ENCODE measurements at regions not wholly inside any gene's neighbourhood (a gene's known extent, or its start where the extent isn't known, plus 50 kb on each side); places are given as distances from the start of the nearest gene placed in this dataset.

DNA sequence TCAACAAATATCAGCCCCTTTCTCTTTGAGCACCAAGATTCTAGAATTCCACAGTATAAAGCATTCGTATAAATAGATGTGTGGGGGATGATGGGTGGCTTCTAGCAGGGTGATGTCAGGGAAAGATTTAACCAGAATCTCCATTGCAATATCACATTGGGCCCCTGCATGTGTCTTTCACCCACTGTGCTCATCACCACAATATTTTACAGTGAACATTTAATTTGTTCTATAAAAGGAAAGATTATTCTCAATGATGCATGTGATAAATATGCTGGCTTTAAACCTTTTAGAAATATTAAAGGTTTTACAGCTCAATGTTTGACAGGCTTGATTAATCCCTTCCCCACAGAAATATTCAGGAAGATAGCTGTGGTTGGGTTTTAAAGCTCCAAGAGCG, 457.8 kb upstream of the DAB1 start:
- TF ChIP-seq JUND (IDR thresholded peaks at IDR 0.05; ENCODE audit: low read depth) = no peak
- in situ Hi-C loops (cut with HindIII; ENCODE audit: low pct_unique_long_range_greater_than_20kb, low sequenced_read_pairs) = no loop called here
- DNase-seq (ENCODE audit: low read depth in 1 of 2, low spot score in 1 of 2) = no peak

GRCh38 chr1:57879700-57880099, 455.8 kb upstream of the DAB1 start:
- no peak for TF ChIP-seq JUND (IDR thresholded peaks at IDR 0.05; ENCODE audit: low read depth)
- in situ Hi-C loops (cut with HindIII; ENCODE audit: low pct_unique_long_range_greater_than_20kb, low sequenced_read_pairs) = no loop called here
- DNase-seq (ENCODE audit: low read depth in 1 of 2, low spot score in 1 of 2) = no peak

GRCh38 chr1:57874418-57874877, 450.6 kb upstream of the DAB1 start:
- in situ Hi-C loops (cut with HindIII; ENCODE audit: low pct_unique_long_range_greater_than_20kb, low sequenced_read_pairs) = no loop called here
- no peak for TF ChIP-seq JUND (IDR thresholded peaks at IDR 0.05; ENCODE audit: low read depth)
- DNase-seq (ENCODE audit: low read depth in 1 of 2, low spot score in 1 of 2) = no peak

DNA sequence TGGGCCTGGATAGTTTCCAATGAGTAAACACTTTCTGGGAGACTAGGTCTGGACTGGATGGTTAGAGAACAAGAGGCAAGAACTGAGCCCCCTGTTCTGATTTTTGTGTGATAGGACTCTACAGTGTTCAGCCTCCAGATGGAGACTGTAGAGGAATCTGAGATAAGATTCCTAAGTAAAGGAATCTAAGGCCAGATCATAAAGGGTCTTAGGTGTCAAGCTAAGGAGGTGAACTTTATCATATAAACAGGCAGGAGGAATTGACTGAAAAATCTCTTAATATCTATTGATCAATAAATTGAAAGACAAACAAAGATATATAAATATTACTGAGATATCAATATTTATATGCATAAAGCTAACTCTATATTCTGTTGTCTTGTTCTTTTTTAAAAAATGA, 449.1 kb upstream of the DAB1 start:
- TF ChIP-seq JUND (IDR thresholded peaks at IDR 0.05; ENCODE audit: low read depth) = no peak
- in situ Hi-C loops (cut with HindIII; ENCODE audit: low pct_unique_long_range_greater_than_20kb, low sequenced_read_pairs) = no loop called here
- DNase-seq (ENCODE audit: low read depth in 1 of 2, low spot score in 1 of 2) = no peak

- no peak for DNase-seq (ENCODE audit: low read depth in 1 of 2, low spot score in 1 of 2)
- in situ Hi-C loops (cut with HindIII; ENCODE audit: low pct_unique_long_range_greater_than_20kb, low sequenced_read_pairs) = no loop called here
- no peak for TF ChIP-seq JUND (IDR thresholded peaks at IDR 0.05; ENCODE audit: low read depth)
These were observed 445.0 kb upstream of the DAB1 start for GRCh38 chr1:57868908-57869307.

DNA sequence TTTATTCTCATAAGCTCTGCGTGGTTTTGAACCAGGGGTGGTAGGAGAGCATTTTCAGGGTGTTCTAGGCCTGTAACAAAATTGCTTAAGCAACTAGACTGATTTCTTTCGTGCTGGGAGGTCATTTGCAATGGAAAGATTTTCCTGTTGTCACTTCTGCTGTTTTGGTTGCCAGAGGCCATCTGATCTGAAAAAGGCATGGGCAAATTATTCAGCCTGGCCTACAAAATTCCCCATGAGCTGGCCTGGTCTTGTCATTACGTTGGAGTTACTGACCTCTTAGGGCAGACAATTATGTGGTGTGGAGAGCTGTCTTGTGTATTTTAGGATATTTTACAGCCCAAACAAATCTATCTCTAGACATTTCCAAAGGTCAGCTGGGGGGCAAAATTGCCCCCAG, 444.4 kb upstream of the DAB1 start:
- in situ Hi-C loops (cut with HindIII; ENCODE audit: low pct_unique_long_range_greater_than_20kb, low sequenced_read_pairs) = no loop called here
- DNase-seq (ENCODE audit: low read depth in 1 of 2, low spot score in 1 of 2) = no peak
- no peak for TF ChIP-seq JUND (IDR thresholded peaks at IDR 0.05; ENCODE audit: low read depth)

- in situ Hi-C loops (cut with HindIII; ENCODE audit: low pct_unique_long_range_greater_than_20kb, low sequenced_read_pairs) = no loop called here
- no peak for DNase-seq (ENCODE audit: low read depth in 1 of 2, low spot score in 1 of 2)
- no peak for TF ChIP-seq JUND (IDR thresholded peaks at IDR 0.05; ENCODE audit: low read depth)
These were observed 443.1 kb upstream of the DAB1 start for GRCh38 chr1:57866998-57867397.

- in situ Hi-C loops (cut with HindIII; ENCODE audit: low pct_unique_long_range_greater_than_20kb, low sequenced_read_pairs) = no loop called here
- no peak for TF ChIP-seq JUND (IDR thresholded peaks at IDR 0.05; ENCODE audit: low read depth)
- DNase-seq (ENCODE audit: low read depth in 1 of 2, low spot score in 1 of 2) = no peak
These were observed 437.2 kb upstream of the DAB1 start for GRCh38 chr1:57860931-57861565.

DNA sequence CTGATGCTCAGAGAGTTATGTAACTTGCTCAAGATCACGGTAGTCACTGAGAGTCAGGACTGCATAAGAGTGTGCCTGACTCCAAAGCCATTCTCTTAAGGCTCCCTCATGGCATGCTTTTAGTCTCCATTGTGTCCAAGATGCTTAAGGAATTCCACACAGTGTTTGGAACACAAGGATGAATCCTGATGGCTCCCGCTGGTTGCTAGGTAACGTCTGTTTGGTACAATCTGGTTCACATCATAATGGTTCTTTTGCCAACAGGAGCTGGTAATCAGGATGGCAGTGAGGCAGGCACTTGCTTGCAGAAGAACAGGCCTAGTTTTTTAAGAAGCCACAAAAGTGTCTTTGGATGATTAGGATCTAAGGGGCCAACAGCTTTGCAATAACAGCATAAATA, 436.5 kb upstream of the DAB1 start:
- TF ChIP-seq JUND (IDR thresholded peaks at IDR 0.05; ENCODE audit: low read depth) = no peak
- in situ Hi-C loops (cut with HindIII; ENCODE audit: low pct_unique_long_range_greater_than_20kb, low sequenced_read_pairs) = no loop called here
- no peak for DNase-seq (ENCODE audit: low read depth in 1 of 2, low spot score in 1 of 2)

DNA sequence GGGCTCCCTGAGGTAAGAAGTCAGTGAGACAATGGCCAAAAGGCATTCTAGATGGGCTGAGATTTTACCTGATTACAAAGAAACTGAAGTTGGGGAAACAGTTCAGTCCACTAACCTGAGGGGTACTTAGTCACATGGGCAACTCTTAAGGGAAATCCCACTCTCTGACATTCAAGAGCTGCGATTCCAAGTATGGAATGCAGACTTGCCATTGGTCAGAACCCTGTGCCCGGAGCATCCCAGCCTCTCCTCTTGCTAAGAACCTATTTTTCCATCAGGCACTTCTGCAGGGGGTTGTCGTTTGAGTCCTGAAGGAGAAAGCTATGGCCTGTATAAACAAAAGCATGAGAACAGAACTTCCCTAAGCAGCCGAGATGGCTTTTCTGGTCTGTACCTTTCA, 434.9 kb upstream of the DAB1 start:
- in situ Hi-C loops (cut with HindIII; ENCODE audit: low pct_unique_long_range_greater_than_20kb, low sequenced_read_pairs) = no loop called here

DNA sequence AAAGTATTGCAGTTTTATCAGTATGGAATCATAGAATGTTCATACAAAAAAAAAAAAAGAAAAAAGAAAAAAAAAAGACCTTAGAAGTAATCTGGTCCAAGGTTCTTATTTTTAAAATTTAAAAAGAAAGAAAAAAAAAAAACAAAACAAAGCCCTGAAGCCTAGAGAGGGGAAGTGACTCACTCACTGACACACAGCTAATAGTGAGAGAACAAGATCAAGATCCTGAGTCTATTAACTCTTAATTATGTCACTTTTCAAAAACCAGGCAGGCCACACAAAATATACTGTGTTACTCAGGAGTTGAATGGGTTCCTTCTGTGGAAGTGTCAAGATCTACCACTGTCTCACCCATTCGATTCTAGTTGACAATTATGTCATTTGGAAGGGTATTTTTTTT, 433.9 kb upstream of the DAB1 start:
- in situ Hi-C loops (cut with HindIII; ENCODE audit: low pct_unique_long_range_greater_than_20kb, low sequenced_read_pairs) = no loop called here
- no peak for DNase-seq (ENCODE audit: low read depth in 1 of 2, low spot score in 1 of 2)

More for the DNA sequence above, 434.9 kb upstream of the DAB1 start:
- no peak for DNase-seq (ENCODE audit: low read depth in 1 of 2, low spot score in 1 of 2)
- TF ChIP-seq JUND (IDR thresholded peaks at IDR 0.05; ENCODE audit: low read depth) = no peak

GRCh38 chr1:57854436-57854835, 430.6 kb upstream of the DAB1 start:
- in situ Hi-C loops (cut with HindIII; ENCODE audit: low pct_unique_long_range_greater_than_20kb, low sequenced_read_pairs) = no loop called here
- TF ChIP-seq JUND (IDR thresholded peaks at IDR 0.05; ENCODE audit: low read depth) = no peak
- DNase-seq (ENCODE audit: low read depth in 1 of 2, low spot score in 1 of 2) = no peak

More for the DNA sequence above, 433.9 kb upstream of the DAB1 start:
- no peak for TF ChIP-seq JUND (IDR thresholded peaks at IDR 0.05; ENCODE audit: low read depth)

- no peak for TF ChIP-seq JUND (IDR thresholded peaks at IDR 0.05; ENCODE audit: low read depth)
These were observed 426.5 kb upstream of the DAB1 start for GRCh38 chr1:57850176-57850940.

More at GRCh38 chr1:57850176-57850940, 426.5 kb upstream of the DAB1 start:
- DNase-seq (ENCODE audit: low read depth in 1 of 2, low spot score in 1 of 2) = no peak
- in situ Hi-C loops (cut with HindIII; ENCODE audit: low pct_unique_long_range_greater_than_20kb, low sequenced_read_pairs) = no loop called here
